Hepatic stellate cell (primary cell): ENCODE measurements at regions not wholly inside any gene's neighbourhood (a gene's known extent, or its start where the extent isn't known, plus 50 kb on each side); places are given as distances from the start of the nearest gene placed in this dataset.

Source experiments
- DNase-seq: peaks from one replicate; pipeline ENCODE4 v3.0.0; 2011; ENCODE audit warnings: low spot score

DNA sequence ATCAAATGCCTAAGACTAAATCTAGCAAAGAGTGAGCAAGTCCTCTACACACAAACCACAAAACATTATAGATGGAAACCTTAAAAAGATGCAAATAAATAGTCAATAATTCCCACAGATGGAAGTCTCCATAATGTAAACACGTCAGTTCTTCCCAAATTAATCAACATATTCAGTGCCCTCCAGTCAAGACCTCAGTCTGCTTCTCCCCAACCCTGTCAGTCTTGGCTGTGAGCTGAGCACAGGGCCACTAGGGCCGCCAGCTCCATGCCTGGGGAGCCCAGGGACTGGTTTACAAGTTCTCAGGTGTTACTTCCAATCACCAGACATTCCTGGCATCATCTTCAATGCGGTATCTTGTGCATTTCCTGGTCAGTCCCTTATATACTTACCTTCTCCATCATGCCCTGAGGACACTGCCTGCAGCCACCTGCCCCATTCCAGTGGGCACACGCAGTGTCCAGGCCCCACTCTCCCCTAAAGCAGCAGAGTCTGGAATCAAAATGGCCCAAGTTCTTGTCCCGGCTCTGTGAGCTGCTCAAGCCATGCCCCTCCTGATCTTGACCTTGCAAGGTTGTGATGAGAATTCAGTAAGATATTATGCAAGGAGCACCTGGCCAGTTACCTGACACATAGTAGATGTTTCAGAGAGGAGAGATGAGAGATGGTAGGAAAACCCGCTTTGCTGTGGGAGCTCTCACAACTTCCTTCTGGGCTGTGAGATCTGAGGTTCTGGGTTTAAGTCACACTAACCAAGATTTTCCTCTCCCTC, 207.9 kb upstream of the RAB6C start:
- DNase-seq, result no peak

DNA sequence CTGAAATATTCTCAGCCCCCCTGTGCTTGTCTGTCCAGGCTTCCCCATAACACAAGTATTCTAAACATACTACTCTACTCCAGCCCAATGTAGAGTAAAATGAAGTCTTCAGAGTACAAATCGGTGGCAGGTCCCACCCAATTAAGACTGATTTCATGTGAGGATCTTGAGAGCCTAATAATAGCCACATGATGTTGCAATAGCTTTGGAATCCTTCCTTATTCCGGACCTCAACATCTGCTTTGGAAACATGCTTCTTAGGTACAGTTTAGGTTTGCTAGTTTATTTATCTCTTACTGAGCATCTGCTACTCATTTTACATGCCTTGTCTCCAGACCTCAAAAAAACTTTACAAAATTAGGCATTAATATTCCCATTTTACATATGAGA, 207.3 kb upstream of the RAB6C start:
- no peak for DNase-seq

DNA sequence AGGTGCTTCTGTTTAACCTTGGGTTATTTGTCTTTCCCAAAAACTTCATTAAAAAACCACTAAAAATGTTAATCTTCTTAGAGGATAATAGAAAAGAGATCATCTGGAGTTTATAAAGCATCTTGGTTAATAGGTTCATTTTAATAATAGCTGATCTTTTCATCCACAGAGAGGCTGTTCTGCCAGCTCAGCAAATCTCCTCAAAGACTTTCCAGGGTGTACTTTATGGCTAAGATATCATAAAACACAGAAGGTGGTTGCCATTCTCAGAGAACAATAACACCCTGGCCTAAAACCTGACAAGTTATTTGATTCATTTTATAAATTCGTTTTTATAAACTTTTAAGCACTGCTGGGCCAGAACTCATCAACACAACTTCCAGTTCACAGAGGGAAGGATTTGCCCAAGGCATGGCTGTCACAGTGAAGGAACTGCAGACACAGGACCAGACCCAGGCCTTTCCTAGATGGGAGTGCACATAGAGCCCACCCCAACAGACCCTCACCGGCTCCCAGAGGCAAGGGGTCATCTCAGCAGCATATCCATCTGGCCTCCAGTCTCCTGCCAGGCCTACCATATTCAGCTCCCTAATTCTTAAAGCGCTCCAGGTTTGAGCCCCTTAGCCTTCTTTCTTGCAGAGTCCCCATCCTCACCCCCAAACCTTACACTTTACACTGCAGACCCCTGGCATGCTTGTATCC, 203.4 kb upstream of the RAB6C start:
- no peak for DNase-seq

DNA sequence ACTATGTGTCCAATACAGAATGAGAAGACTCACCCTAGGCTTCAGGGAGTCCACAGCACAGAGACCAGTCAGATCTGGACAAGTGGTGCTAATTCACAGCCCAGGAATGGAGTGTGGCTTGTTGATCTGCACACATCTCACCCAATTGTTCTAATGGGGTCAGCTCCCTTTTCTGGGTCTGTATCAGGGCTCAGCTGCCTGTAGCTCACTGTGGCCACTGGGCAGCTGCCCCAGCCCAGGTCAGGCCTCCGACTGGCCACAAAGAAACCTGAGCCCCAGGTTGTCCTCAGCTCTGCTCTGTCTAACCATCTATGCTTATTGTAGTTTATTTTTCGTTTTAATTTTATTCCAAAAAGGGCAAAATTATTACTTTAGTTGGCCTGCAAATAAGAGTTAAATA, 202.3 kb upstream of the RAB6C start:
- no peak for DNase-seq

DNA sequence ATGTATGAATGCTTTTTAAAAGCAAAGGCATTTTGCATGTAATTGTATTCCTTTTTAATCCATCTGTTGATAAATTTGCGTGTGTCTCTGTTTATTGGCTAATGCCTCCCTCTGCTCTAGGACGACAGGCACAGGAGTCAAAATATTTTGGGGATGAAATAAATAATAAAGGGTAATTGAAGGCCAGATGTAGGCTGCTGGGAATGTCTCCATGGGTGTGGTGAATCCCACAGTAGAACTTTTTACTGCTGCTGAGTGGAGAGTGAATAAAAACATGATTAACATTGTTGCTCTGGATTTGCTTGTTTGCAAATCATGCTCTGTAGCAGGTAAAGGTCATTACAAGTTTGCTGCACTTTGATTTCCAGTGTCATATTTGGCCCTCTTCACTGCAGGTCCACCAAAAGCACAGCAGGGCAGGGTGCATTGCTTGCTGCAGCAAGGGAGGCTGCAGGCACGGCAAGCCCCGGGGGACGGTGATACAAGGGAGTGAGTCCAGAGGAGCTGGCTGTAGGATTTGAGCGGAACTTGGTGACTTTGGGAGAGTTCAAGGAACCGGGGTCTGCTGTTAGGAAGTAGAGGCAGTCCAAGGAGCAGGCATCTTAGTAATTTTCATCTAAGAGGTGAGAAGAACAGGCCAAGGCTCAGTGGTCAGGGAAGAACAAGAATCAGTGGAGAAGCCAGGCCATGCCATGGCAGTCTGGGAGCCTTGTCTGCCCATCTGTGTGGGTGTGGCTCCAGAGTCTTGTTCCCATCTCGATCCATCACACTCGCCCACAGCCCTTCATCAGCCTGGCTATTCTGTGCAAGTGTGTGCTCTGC, 201.5 kb upstream of the RAB6C start:
- DNase-seq, result no peak

- no peak for DNase-seq
Observed at GRCh38 chr2:129778584-129778877, 200.9 kb upstream of the RAB6C start.

DNA sequence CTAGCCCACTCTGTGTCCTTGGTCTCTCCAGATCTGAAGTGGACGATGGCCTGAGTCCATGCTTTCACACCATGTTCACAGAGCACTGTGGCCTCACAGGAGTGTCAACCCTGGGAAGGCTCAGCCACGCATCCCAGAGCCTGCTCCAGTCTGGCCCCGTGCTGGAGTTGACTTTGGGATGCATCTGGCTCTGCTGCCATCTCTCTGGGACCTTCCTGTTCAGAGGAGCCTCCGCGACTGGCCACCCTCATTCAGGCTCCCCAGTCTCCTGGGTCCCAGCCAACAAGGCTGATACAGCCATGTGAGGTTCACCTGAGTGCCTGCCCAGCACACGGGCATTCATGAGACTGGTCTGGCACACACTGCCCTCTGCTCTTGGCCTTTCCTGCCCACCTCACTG, 199.7 kb upstream of the RAB6C start:
- DNase-seq, result no peak

DNA sequence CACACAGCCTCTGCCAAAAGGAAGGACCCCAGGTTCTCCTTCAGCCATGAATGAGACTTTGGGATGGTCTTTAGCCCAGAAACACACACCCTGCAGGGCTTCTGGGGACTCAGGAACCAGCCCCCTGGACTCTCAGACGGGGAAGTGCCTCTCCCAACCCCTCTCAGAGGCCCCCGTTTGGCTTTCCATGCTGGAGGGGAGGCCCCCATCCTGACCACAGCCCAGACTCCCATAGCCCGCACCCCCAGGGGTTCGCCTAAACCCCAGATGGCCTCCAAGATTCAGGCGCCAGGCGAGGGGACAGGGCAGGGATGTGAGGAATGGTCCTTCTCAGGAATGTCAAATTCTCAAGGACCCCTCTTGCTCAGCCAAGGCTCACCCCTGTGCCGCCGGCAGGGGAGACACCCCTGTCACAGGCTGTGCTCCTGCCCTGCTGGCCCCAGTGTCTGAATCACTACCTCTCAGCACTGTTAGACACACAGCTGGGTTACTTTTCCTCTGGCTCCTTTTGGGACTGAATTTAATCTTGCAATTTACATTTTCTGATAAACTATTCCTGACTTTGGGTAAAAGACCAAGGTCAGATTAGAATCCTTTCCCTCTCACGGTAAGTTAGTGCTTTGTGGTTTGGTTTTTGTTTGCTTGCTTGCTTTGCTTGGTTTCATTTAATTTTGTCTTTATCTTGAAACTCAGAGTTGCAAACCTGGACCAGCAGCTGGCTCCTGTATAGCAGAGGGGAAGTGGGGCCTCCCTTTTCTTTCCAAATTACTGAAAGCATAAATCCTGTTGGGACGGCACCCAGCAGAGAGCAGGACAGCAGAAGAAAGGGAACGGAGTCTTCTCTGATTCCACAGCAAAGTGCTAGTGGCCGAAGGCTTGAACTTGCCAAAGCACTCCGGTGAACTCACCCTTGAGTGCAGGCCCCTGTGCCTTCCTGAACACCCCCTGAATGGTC, 198.9 kb upstream of the RAB6C start:
- no peak for DNase-seq

- DNase-seq, result no peak
Observed at GRCh38 chr2:129781749-129782632, 197.5 kb upstream of the RAB6C start.

DNA sequence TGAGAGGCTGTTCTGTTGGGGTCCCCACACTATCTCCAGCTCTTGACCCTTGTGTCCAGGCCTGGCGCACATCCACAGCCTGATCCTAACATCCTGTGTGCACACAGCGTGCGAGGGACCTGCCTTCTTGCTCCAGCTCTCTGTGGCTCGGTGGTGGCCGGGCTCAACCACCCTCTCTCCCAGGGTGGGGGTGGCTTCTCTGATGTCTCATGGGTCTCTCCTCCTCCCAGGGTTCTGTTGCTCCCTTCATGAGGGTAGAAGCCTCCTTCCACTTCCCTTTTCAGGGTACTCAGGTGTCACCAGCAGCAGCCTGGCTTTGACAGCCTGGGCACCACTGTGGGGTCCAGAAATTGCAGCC, 196.9 kb upstream of the RAB6C start:
- no peak for DNase-seq

- no peak for DNase-seq
Observed at GRCh38 chr2:129784486-129784885, 195.0 kb upstream of the RAB6C start.

DNA sequence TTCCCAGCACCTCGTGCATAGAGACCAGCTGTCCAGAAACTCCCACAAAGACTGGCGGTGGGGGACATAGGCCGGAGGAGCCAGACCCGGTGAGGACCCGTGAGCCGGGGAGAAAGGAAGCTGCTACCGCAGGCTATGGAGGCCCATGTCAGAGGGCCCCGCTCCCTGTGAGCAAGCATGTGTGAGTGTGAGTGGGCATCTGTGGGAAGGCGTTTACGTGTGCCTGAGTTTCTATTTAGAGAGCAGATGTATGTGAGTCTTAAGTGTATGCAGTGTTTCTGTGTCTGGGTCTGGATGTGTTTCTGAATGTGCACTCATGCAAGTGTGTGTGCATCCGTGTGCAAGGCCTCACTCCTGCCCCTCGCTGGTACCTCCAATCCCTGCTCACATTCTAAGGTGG, 187.8 kb upstream of the RAB6C start:
- DNase-seq, result no peak

DNA sequence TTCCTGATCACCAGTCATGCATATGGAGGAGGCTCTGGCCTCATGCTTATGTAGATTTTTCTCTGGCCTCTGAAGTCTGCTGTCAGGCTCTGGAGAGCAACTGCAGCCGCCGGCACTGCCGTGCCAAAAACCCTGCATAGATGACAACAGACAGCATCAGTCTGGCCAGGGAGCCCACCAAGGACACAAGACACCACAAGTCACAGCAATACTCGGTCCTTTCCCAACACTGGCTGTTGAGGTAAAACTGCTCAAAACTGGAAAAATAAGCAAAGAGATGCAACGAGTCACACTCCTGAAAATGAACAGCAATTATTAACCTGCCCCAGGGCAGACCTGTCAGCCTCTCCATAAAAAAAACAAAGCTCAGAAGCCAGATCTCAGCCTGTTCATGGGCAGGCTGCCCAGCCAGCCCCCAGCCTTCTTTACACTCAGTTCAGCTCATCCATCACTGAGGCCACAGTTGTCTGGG, 186.0 kb upstream of the RAB6C start:
- DNase-seq, result no peak

GRCh38 chr2:129794116-129794515, 185.3 kb upstream of the RAB6C start:
- DNase-seq, result no peak

GRCh38 chr2:129794540-129794939, 184.9 kb upstream of the RAB6C start:
- no peak for DNase-seq

DNA sequence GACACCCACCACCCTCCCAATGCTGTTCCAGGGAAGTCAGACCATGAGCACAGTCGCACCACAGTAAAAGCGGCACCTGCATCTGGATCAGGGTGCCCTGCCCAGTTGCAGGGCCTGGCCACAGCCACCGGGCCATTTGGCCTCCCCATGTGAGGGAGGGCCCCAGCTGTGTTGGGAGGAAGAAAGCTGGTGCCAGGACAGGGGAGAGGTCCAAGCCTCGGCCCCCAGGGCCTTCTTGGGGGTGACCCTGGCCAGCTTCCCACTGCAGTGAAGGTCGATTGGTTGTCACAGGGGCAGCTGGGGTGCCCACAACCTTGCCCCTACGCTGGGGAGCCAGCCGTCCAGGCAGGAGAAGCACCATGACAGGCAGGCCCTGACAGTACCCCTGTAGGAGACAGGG, 183.2 kb upstream of the RAB6C start:
- DNase-seq, result no peak

DNA sequence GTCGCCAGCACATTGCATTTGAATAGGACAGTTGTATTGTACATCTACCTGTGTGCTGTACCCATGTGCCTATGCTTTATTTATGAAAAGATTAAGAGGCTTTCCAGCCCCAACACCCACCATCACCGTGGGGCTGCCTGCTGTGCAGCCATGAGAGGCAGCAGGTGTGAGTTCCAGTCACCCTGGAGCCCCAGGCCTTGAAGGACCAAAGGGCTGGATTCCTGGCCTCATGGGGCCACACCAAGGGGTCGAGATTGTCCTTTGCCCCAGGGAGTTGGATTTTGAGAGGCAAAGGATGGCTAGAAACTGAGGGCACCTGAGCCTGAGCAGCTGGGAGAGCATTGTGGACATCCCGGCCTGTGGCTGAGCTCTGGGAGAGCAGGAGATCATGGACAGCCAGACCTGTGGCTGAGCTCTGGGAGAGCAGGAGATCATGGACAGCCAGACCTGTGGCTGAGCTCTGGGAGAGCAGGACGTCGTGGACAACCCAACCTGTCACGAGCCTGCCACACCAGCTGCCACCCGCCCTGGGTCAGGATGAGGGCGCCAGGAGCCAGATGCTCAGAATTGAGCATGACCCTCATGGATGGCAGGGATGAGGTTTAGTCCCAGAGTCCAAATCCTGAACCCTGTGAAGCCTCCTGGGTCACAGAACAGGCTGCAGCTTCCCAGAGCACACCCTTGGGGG, 182.5 kb upstream of the RAB6C start:
- DNase-seq, result no peak

GRCh38 chr2:129797489-129798300, 181.8 kb upstream of the RAB6C start:
- DNase-seq, result no peak

- no peak for DNase-seq
Observed at GRCh38 chr2:129798301-129798581, 181.2 kb upstream of the RAB6C start.

DNA sequence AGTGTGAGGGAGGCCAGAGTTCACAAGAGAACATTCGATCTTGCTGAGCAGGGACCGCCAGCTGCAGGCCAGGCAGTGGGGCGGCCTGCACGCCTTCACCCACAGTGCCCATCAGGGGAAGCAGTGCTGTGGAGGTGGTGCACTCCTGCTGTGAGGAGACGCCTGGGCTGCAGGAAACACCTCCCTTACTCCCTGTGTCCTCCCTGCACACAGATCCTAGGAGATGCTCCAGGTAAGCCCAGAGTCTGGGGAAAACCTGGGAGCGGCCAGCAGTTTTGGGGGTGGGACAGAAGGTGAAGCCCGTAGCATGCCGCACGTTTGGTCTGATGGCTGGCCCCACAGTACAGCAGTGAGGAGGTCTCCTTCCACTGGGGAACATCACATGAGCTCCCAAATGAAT, 180.8 kb upstream of the RAB6C start:
- no peak for DNase-seq
